HG02642 (cell line): ENCODE measurements at regions not wholly inside any gene's neighbourhood (a gene's known extent, or its start where the extent isn't known, plus 50 kb on each side); places are given as distances from the start of the nearest gene placed in this dataset.

Source experiments
- ATAC-seq: cut with Tn5 transposase; IDR thresholded peaks from one replicate; pipeline ENCODE4 v1.9.1; 2021; ENCODE audit warnings: mild to moderate bottlenecking; ENCODE audit not compliant: unreplicated experiment, poor library complexity

- ATAC-seq: no peak
Observed at GRCh38 chr18:37742436-37742835, 176.8 kb upstream of the CELF4 start.

GRCh38 chr18:37741032-37741623, 175.5 kb upstream of the CELF4 start:
- ATAC-seq: no peak

- no peak for ATAC-seq
Observed at GRCh38 chr18:37734406-37734805, 168.8 kb upstream of the CELF4 start.

- no peak for ATAC-seq
Observed at GRCh38 chr18:37729716-37730115, 164.1 kb upstream of the CELF4 start.

GRCh38 chr18:37724206-37724605, 158.6 kb upstream of the CELF4 start:
- ATAC-seq: no peak

- no peak for ATAC-seq
Observed at GRCh38 chr18:37721544-37722522, 156.2 kb upstream of the CELF4 start.

- no peak for ATAC-seq
Observed at GRCh38 chr18:37720663-37721062, 155.1 kb upstream of the CELF4 start.

GRCh38 chr18:37717656-37718055, 152.1 kb upstream of the CELF4 start:
- no peak for ATAC-seq

- no peak for ATAC-seq
Observed at GRCh38 chr18:37717098-37717497, 151.5 kb upstream of the CELF4 start.

GRCh38 chr18:37716106-37716735, 150.6 kb upstream of the CELF4 start:
- no peak for ATAC-seq

GRCh38 chr18:37714691-37715090, 149.1 kb upstream of the CELF4 start:
- no peak for ATAC-seq

GRCh38 chr18:37712776-37713175, 147.2 kb upstream of the CELF4 start:
- ATAC-seq: no peak

- ATAC-seq: no peak
Observed at GRCh38 chr18:37711766-37712505, 146.3 kb upstream of the CELF4 start.

- ATAC-seq: no peak
Observed at GRCh38 chr18:37710726-37711125, 145.1 kb upstream of the CELF4 start.

- ATAC-seq: no peak
Observed at GRCh38 chr18:37709740-37710139, 144.1 kb upstream of the CELF4 start.

GRCh38 chr18:37705016-37705415, 139.4 kb upstream of the CELF4 start:
- no peak for ATAC-seq

GRCh38 chr18:37702841-37703240, 137.2 kb upstream of the CELF4 start:
- no peak for ATAC-seq

GRCh38 chr18:37701967-37702366, 136.4 kb upstream of the CELF4 start:
- no peak for ATAC-seq

GRCh38 chr18:37698508-37699040, 133.0 kb upstream of the CELF4 start:
- ATAC-seq: no peak

- no peak for ATAC-seq
Observed at GRCh38 chr18:37694516-37694915, 128.9 kb upstream of the CELF4 start.
